Parathyroid adenoma (tissue), 2 donors: ENCODE measurements at regions not wholly inside any gene's neighbourhood (a gene's known extent, or its start where the extent isn't known, plus 50 kb on each side); places are given as distances from the start of the nearest gene placed in this dataset.

ENCODE experiments used
- H2AFZ ChIP-seq: fragments of 300-600 bp; sonication (generic); one replicate; pipeline ENCODE4 v1.7.0; 2017; ENCODE audit warnings: antibody characterized with exemption, mild to moderate bottlenecking
- H3K27ac ChIP-seq: fragments of 300-600 bp; sonication (generic); one replicate; pipeline ENCODE4 v1.7.0; 2017
- H3K27me3 ChIP-seq: fragments of 300-600 bp; sonication (generic); one replicate; pipeline ENCODE4 v1.7.0; 2017; ENCODE audit warnings: low read length; ENCODE audit not compliant: control insufficient read depth, insufficient read depth
- H3K36me3 ChIP-seq: fragments of 300-600 bp; sonication (generic); one replicate; pipeline ENCODE4 v1.7.0; 2017; ENCODE audit warnings: low read length; ENCODE audit not compliant: control insufficient read depth, insufficient read depth
- H3K4me1 ChIP-seq: fragments of 300-600 bp; sonication (generic); one replicate; pipeline ENCODE4 v1.7.0; 2017; ENCODE audit warnings: control low read depth
- H3K4me2 ChIP-seq: fragments of 300-600 bp; sonication (generic); one replicate; pipeline ENCODE4 v1.7.0; 2017; ENCODE audit warnings: low read length
- H3K4me3 ChIP-seq: fragments of 300-600 bp; sonication (generic); one replicate; pipeline ENCODE4 v1.7.0; 2017; ENCODE audit warnings: low read depth, low read length
- H3K79me2 ChIP-seq: fragments of 300-600 bp; sonication (generic); one replicate; pipeline ENCODE4 v1.7.0; 2017; ENCODE audit warnings: control low read depth
- H3K9ac ChIP-seq: fragments of 300-600 bp; sonication (generic); one replicate; pipeline ENCODE4 v1.7.0; 2017; ENCODE audit warnings: mild to moderate bottlenecking
- H3K9me3 ChIP-seq: fragments of 300-600 bp; sonication (generic); one replicate; pipeline ENCODE4 v1.7.0; 2017; ENCODE audit warnings: low read length; ENCODE audit not compliant: control insufficient read depth
- TF ChIP-seq, protein P1 (sequence below): fragments of 300-600 bp; sonication (generic); IDR thresholded peaks from one replicate; pipeline ENCODE4 v1.7.0; 2017; ENCODE audit warnings: antibody characterized with exemption, mild to moderate bottlenecking
- donor health status: primary hyperparathyroidism.

DNA sequence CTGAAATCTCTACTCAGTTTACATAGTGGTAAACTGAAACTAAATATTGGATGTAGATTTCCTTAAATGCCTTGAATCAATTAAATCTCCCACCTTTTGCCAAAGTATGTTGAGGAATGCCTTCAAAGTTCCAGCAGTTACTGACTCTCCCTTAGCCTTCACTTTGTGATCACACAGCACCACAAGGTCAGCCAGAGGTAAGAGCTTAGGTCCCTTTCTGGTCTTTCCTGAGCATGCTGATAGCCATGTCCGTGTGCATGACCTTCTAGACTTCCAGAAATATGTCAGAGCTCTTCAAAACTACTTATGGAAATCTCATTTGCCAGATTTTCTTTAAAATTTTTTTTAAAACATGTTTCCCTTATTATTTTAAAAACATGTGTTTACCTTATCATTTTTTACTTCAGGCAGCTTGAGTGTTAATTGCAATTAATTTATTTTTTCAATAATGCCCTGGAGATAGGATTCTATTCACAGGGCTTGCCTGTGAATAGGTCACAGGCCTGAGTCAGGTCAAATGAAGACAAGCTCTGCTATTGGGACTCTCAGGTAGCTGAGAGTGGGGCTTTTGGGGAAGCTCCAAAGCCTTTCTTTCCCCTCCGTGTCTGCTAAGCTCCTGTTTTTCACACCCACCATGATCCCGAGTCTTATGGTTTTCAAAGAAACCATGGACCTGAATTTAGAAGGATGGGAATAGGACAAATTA is 220.5 kb downstream of the CXCL12 start:
- Histone ChIP-seq H3K27ac (no peak overlapping the region), H3K4me2 (no peak overlapping the region), H3K9me3 (no peaks in the 10 kb centered on the region), H3K9ac (no peak overlapping the region), H3K79me2 (no peaks in the 10 kb centered on the region), H3K27me3 (no peaks in the 10 kb centered on the region), H2AFZ (peak overlapping the region; percentile 40), H3K4me1 (peaks cover 8% of the 10 kb centered on the region), H3K36me3 (no peaks in the 10 kb centered on the region), H3K4me3 (no peak overlapping the region)
- TF ChIP-seq, protein P1, sequence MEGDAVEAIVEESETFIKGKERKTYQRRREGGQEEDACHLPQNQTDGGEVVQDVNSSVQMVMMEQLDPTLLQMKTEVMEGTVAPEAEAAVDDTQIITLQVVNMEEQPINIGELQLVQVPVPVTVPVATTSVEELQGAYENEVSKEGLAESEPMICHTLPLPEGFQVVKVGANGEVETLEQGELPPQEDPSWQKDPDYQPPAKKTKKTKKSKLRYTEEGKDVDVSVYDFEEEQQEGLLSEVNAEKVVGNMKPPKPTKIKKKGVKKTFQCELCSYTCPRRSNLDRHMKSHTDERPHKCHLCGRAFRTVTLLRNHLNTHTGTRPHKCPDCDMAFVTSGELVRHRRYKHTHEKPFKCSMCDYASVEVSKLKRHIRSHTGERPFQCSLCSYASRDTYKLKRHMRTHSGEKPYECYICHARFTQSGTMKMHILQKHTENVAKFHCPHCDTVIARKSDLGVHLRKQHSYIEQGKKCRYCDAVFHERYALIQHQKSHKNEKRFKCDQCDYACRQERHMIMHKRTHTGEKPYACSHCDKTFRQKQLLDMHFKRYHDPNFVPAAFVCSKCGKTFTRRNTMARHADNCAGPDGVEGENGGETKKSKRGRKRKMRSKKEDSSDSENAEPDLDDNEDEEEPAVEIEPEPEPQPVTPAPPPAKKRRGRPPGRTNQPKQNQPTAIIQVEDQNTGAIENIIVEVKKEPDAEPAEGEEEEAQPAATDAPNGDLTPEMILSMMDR, result no peak

DNA sequence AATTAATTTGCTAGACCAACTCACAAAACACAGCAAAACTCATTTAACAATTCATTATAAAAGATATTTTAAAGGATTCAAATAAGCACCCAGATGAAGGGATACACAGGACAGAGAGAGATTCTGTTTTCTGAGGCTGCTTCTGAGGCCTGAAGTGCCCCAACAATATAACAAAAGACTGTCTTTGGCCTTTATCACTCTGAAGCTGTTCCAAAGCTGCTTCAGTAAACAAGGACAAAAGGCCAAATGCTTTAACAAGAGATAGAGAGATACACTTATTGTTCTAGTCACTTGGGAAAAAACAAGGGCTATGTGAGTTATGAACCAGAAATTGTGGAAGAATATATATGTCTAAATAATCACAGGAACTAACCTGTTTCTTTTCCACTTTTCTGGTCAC is 223.7 kb downstream of the CXCL12 start:
- Histone ChIP-seq H3K9ac (no peak overlapping the region), H3K4me1 (peaks cover 5% of the 10 kb centered on the region), H3K27me3 (no peaks in the 10 kb centered on the region), H3K27ac (peak overlapping the region; percentile 13), H3K4me2 (no peak overlapping the region), H2AFZ (peak overlapping the region; percentile 71), H3K9me3 (no peaks in the 10 kb centered on the region), H3K36me3 (no peaks in the 10 kb centered on the region), H3K79me2 (no peaks in the 10 kb centered on the region), H3K4me3 (no peak overlapping the region)
- TF ChIP-seq, protein P1, result no peak

DNA sequence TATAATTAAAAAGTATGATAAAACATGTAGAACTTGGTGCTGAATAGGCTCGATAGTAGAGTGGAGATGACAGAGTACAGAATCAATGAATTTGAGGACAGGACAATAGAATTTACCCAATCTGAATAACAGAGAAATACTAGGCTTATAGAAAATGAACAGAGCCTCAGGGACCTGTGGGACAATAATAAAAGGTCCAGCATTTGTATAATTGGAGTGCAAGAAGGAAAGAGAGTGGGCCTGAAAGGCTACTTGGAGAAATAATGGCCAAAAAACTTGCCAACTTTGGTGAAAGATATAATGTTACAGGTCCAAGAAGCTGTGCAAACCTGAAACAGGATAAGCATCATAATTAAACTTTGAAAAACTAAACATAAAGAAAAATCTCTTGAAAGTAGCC is 227.3 kb downstream of the CXCL12 start:
- H3K4me3 ChIP-seq, result no peak overlapping the region
- no peak overlapping the region for H2AFZ ChIP-seq
- TF ChIP-seq, protein P1, result no peak
- no peaks in the 10 kb centered on the region for H3K36me3 ChIP-seq
- H3K27ac ChIP-seq, result no peak overlapping the region
- peaks cover 5% of the 10 kb centered on the region for H3K4me1 ChIP-seq
- no peaks in the 10 kb centered on the region for H3K27me3 ChIP-seq
- H3K79me2 ChIP-seq, result no peaks in the 10 kb centered on the region
- no peak overlapping the region for H3K9ac ChIP-seq
- H3K9me3 ChIP-seq, result no peaks in the 10 kb centered on the region
- H3K4me2 ChIP-seq, result no peak overlapping the region

DNA sequence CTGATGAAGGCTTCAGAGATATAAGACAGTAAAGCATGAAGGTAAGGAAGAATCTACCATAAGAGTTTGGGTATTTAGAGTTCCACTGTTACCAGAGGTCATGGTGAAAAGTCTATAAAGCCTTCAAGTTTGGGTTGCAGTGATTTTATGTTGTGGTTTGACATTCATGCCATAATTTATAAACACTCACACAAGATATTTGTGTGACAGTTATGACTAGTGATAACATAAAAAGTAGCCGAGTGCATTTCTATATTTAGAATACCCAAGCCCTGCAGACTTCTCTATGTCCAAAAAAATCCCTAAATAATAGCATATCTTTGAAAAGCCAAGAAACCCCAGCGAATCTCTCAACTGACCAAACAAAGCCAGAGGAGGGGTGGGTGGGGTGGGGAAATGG is 229.9 kb downstream of the CXCL12 start:
- Histone ChIP-seq H3K36me3 (no peaks in the 10 kb centered on the region), H3K4me2 (no peak overlapping the region), H3K27me3 (no peaks in the 10 kb centered on the region), H3K79me2 (no peaks in the 10 kb centered on the region), H2AFZ (no peak overlapping the region), H3K4me1 (no peaks in the 10 kb centered on the region), H3K27ac (no peak overlapping the region), H3K9ac (no peak overlapping the region), H3K4me3 (no peak overlapping the region), H3K9me3 (no peaks in the 10 kb centered on the region)
- TF ChIP-seq, protein P1, result no peak
